AG04450 (cell line): ENCODE measurements at regions not wholly inside any gene's neighbourhood (a gene's known extent, or its start where the extent isn't known, plus 50 kb on each side); places are given as distances from the start of the nearest gene placed in this dataset.
"Not testable (repeated sequence)": the region's sequence is repeated elsewhere in the genome, so short reads cannot be mapped to it uniquely, and the experiment has no call there.

Experiments used
- CTCF ChIA-PET: fragments of 300-600, 350-600 bp; formaldehyde crosslinking; extraction: SDS; loops from one replicate; lab custom pipeline; 2022; ENCODE audit warnings: antibody characterized with exemption, inconsistent platforms; lab: Charles Lee
- POLR2A ChIA-PET: fragments of 350-600 bp; formaldehyde crosslinking; extraction: SDS; loops from one replicate; lab custom pipeline; 2021; ENCODE audit warnings: antibody characterized with exemption, inconsistent platforms; lab: Yijun Ruan, JAX
- DNase-seq: peaks from one replicate; pipeline ENCODE4 v3.0.0-alpha.2; 2011; ENCODE audit warnings: low read depth, low spot score
- H3K27ac ChIP-seq: one replicate; pipeline ENCODE4 v1.5.1; 2012; ENCODE audit warnings: low read depth, low read length, control low read depth
- H3K27me3 ChIP-seq: one replicate; pipeline ENCODE4 v1.6.0; 2012; ENCODE audit warnings: low read length; ENCODE audit not compliant: control insufficient read depth, insufficient read depth
- H3K4me3 ChIP-seq: 2 replicates; pipeline ENCODE4 v1.5.1; 2011; ENCODE audit warnings: mild to moderate bottlenecking, low read depth, low read length, control low read depth
- H3K9me3 ChIP-seq: 2 replicates; pipeline ENCODE4 v1.5.1; 2012; ENCODE audit warnings: low read length; ENCODE audit not compliant: control insufficient read depth, insufficient read depth
- TF ChIP-seq, protein P1 (sequence below): IDR thresholded peaks from 2 replicates; pipeline ENCODE4 v1.5.1; 2011; ENCODE audit warnings: low read depth, low read length, control low read depth, inconsistent platforms

DNA sequence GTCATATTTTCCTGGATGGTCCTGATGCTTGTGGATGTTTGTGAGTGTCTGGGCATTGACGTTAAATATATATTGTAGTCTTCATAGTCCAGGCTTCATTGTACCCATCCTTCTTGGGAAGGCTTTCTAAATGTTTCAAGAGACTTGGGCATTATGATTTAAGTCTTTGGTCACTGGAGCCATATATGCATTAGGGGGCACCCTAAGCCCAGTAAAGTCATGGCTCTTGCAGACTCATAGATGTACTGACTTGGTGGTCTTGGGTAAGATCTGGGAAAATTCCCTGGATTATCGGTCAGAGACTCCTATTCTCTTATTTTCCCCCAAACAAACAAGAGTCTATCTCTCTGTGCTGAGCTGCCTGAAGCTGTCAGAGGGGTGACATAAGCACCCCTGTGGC lies 271.1 kb downstream of the TRIM36 start:
- TF ChIP-seq, protein P1, sequence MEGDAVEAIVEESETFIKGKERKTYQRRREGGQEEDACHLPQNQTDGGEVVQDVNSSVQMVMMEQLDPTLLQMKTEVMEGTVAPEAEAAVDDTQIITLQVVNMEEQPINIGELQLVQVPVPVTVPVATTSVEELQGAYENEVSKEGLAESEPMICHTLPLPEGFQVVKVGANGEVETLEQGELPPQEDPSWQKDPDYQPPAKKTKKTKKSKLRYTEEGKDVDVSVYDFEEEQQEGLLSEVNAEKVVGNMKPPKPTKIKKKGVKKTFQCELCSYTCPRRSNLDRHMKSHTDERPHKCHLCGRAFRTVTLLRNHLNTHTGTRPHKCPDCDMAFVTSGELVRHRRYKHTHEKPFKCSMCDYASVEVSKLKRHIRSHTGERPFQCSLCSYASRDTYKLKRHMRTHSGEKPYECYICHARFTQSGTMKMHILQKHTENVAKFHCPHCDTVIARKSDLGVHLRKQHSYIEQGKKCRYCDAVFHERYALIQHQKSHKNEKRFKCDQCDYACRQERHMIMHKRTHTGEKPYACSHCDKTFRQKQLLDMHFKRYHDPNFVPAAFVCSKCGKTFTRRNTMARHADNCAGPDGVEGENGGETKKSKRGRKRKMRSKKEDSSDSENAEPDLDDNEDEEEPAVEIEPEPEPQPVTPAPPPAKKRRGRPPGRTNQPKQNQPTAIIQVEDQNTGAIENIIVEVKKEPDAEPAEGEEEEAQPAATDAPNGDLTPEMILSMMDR = no peak
- ChIA-PET CTCF (no interaction called here), POLR2A (no interaction called here)
- Histone ChIP-seq H3K4me3 (no peak overlapping the region), H3K9me3 (peaks cover 10% of the 10 kb centered on the region), H3K27me3 (no peaks in the 10 kb centered on the region), H3K27ac (no peak overlapping the region)
- no peak for DNase-seq

DNA sequence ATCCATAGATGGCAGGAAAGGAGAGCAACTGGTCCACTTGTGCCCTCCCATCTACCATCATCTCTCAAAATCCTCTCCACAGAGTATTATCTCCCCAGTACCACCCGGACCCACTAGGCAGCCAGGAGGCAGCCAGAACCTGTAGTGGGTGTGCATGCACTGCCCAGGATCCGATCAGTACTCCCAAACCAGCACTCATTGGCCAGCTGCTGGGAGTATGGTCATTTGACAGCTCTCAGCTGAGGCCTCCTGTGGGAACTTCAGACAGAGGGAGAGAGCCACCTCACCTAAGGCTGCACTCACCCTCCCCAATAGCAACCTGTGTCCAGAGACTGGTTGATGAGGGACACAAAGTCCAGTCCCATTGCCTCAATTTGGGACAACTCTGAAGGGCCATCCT lies 286.0 kb downstream of the TRIM36 start:
- H3K27me3 ChIP-seq = no peaks in the 10 kb centered on the region
- TF ChIP-seq, protein P1 = no peak
- DNase-seq = no peak

DNA sequence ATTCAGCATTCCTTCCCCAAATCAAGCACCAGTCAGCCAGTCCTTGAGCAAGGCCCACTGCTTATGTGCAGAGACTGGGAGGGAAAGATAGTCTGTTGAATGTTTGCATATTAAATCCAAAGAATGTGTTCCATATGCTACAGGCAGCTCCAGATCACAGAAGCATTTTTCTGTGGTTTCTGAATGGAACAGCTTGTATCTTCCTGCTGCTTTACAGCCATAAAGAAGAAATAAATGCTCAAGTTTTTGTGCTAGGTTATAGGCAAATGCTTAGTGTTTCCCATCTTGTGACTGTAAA lies 310.3 kb downstream of the TRIM36 start:
- no peak overlapping the region for H3K4me3 ChIP-seq
- TF ChIP-seq, protein P1 = no peak
- H3K9me3 ChIP-seq = peaks cover 13% of the 10 kb centered on the region
- ChIA-PET POLR2A (no interaction called here), CTCF (no interaction called here)
- no peak for DNase-seq
- H3K27me3 ChIP-seq = no peaks in the 10 kb centered on the region
- H3K27ac ChIP-seq = no peak overlapping the region

More for the DNA sequence above, 286.0 kb downstream of the TRIM36 start:
- ChIA-PET CTCF (no interaction called here), POLR2A (no interaction called here)
- Histone ChIP-seq H3K9me3 (peaks cover 6% of the 10 kb centered on the region; the same call in 1 of the 2 replicates), H3K27ac (no peak overlapping the region), H3K4me3 (no peak overlapping the region)

DNA sequence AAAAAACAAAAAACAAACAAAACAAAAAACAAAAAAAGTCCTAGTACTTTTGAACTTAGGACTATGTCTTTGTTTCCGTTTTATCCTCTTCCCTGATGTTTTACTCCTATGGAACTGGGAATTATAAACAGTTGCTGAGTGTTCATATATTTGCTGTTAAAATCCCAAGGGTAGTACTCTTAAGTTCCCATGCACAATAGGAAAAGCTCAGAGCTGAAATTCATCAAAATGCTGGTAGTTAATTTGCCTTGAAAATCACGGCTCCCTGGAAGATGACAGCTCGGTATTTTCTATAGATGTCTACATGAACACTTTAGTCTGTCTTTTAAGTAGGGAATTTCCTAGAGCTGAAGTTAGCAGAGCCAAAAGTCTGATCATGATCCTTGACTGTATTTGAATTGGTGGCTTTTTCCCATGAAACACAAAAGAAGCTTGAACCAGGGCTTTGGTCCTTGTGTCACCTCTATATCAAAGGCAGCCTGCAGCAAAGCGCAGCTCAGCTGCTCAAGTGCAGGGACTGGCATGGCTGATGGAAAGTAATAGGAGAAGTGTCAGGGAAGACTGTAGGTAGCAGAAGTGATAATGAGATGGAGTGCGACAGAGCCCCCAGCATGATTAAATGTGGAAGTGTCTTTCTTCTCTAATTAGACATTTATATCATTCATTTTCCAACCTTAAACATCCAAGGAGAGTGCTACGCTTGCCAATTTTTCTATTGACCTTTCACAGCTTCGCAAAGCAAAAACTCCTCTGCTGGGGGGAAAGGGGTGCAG lies 310.9 kb downstream of the TRIM36 start:
- CTCF ChIA-PET = no interaction called here
- POLR2A ChIA-PET = no interaction called here
- H3K4me3 ChIP-seq = no peak overlapping the region
- H3K9me3 ChIP-seq = peaks cover 13% of the 10 kb centered on the region
- no peak for DNase-seq
- no peaks in the 10 kb centered on the region for H3K27me3 ChIP-seq
- TF ChIP-seq, protein P1 = no peak
- no peak overlapping the region for H3K27ac ChIP-seq

DNA sequence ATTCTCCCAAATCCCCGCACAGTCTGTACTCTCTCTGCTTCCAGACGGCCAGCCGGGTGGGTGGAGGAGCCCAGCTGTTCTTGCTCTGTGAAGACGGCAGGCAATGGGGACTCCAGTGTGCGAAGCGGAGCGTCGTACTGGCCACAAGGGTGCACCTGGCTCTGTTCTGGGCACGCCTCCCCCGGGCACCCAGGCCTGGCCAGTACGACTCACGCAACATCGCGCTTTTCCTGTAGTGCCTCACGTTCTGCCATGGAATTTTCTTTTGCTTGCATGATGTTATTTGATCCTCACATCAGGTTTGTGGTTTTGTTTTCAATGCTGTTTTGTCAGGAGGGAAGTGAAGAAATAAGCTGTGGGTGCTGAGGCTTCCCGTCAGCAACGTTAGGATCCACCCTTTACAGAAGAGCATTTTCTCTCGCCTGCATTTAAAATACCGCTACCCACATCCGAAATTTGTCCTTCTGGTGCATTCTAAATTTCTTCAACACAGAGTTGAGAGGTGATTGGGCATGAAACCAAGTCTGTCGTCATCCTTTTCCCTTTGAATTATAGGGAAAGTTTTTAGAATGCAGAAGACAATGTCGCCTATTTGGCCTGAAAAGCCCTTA lies 311.7 kb downstream of the TRIM36 start:
- Histone ChIP-seq H3K27ac (no peak overlapping the region), H3K27me3 (no peaks in the 10 kb centered on the region), H3K4me3 (no peak overlapping the region), H3K9me3 (peaks cover 13% of the 10 kb centered on the region)
- POLR2A ChIA-PET = no interaction called here
- TF ChIP-seq, protein P1 = no peak
- no peak for DNase-seq
- CTCF ChIA-PET = no interaction called here

DNA sequence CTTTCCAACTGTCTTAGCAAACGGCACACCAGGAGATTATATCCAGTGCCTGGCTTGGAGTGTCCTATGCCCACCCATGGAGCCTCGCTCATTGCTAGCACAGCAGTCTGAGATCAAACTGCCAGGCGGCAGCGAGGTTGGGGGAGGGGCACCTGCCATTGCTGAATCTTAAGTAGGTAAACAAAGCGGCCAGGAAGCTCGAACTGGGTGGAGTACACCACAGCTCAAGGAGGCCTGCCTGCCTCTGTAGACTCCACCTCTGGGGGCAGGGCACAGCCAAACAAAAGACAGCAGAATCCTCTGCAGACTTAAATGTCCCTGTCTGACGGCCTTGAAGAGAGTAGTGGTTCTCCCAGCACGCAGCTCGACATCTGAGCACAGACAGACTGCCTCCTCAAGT lies 325.0 kb downstream of the TRIM36 start:
- H3K27me3 ChIP-seq, POLR2A ChIA-PET, H3K4me3 ChIP-seq, CTCF ChIA-PET, H3K9me3 ChIP-seq, H3K27ac ChIP-seq, DNase-seq: not testable (repeated sequence)
